Fibroblast of lung (primary cell): ENCODE measurements at regions not wholly inside any gene's neighbourhood (a gene's known extent, or its start where the extent isn't known, plus 50 kb on each side); places are given as distances from the start of the nearest gene placed in this dataset.

ENCODE experiments used
- DNase-seq, 2 donors: peaks; one replicate each; pipeline versions ENCODE4 v3.0.0 to v3.0.0-alpha.2; 2010; ENCODE audit warnings: low read depth in 2 of 2
- H2AFZ ChIP-seq: 2 replicates; pipeline ENCODE4 v1.5.1; 2012; ENCODE audit warnings: low read length, control low read depth, inconsistent platforms
- H3K27ac ChIP-seq: 2 replicates; pipeline ENCODE4 v1.5.1; 2011; ENCODE audit warnings: low read length, control low read depth; ENCODE audit not compliant: insufficient read depth
- H3K27me3 ChIP-seq: 2 replicates; pipeline ENCODE4 v1.5.1; 2011; ENCODE audit warnings: mild to moderate bottlenecking, low read length; ENCODE audit not compliant: control insufficient read depth, insufficient read depth
- H3K36me3 ChIP-seq: 2 replicates; pipeline ENCODE4 v1.5.1; 2011; ENCODE audit warnings: low read length; ENCODE audit not compliant: control insufficient read depth, insufficient read depth
- H3K4me1 ChIP-seq: 2 replicates; pipeline ENCODE4 v1.5.1; 2011; ENCODE audit warnings: low read length; ENCODE audit not compliant: control insufficient read depth, insufficient read depth; ENCODE audit errors: extremely low read depth
- H3K4me2 ChIP-seq: 2 replicates; pipeline ENCODE4 v1.5.1; 2011; ENCODE audit warnings: low read length, control low read depth; ENCODE audit not compliant: insufficient read depth; ENCODE audit errors: extremely low read depth
- H3K4me3 ChIP-seq, 4 experiments: fragments of 200-600 bp in 1 of 4; sonication (generic) in 1 of 4; replicated peaks in 1 of 4; 2 replicates each; pipeline ENCODE4 v1.5.1; 2011 to 2016; ENCODE audit warnings: low read length in 4 of 4, low read depth in 3 of 4, mild to moderate bottlenecking in 3 of 4, control low read depth in 2 of 4, inconsistent platforms in 1 of 4, mixed read lengths in 1 of 4; ENCODE audit not compliant: insufficient read depth in 1 of 4; ENCODE audit errors: control extremely low read depth in 1 of 4
- H3K79me2 ChIP-seq: 2 replicates; pipeline ENCODE4 v1.5.1; 2012; ENCODE audit warnings: mild to moderate bottlenecking, low read length, inconsistent platforms; ENCODE audit not compliant: control insufficient read depth, insufficient read depth
- H3K9ac ChIP-seq: 2 replicates; pipeline ENCODE4 v1.5.1; 2011; ENCODE audit warnings: mild to moderate bottlenecking, low read length, control low read depth; ENCODE audit not compliant: insufficient read depth
- H3K9me3 ChIP-seq: 2 replicates; pipeline ENCODE4 v1.5.1; 2012; ENCODE audit warnings: low read depth, low read length; ENCODE audit not compliant: control insufficient read depth, insufficient read depth
- H4K20me1 ChIP-seq: 2 replicates; pipeline ENCODE4 v1.5.1; 2011; ENCODE audit warnings: low read length; ENCODE audit not compliant: control insufficient read depth, insufficient read depth; ENCODE audit errors: extremely low read depth
- CTCF ChIP-seq, 2 donors: IDR thresholded peaks in 1 of 2; conservative IDR thresholded peaks in 1 of 2; 1 replicate in 1 of 2; 2 replicates in 1 of 2; pipeline ENCODE4 v1.5.1; 2011 to 2012; ENCODE audit warnings: low read length in 2 of 2, control low read depth in 1 of 2, inconsistent platforms in 1 of 2, low read depth in 1 of 2, mild to moderate bottlenecking in 1 of 2
- EZH2 ChIP-seq: IDR thresholded peaks from 2 replicates; pipeline ENCODE4 v1.5.1; 2012; ENCODE audit warnings: low read length, control low read depth, mild to moderate bottlenecking; ENCODE audit errors: missing control alignments

DNA sequence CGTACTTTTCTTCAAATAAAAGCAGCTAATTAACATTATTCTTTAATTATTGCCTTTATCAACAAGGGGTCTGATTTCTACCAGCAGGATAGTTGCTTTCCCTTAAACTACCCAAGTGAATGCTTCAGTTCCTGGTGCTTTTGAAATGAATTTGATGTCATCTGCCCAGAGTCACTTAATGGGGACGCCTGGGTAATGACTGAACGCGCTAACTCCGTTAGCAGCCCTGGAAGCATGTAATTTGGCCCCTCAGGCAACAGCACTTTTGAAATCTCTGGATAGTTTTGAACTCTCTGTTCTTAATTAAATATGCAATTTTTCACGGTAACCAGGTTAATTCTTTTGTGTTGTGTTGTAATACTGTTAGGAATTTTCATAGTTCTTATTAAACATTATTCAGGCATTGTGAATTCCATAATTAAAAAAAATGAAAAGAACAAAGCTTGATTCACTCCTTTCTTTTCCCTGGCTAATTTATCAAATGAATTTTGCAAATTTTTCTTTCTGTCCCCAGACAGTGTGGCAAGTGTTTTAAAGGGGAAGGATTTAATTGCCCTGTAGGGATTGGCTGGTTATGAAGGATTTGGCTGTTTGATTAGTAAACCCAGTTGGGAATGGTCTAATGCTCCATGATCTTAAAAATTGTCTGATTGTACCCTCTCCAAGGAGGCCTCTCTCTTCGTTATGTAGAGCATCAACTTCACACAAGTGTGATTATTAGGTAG is 137.5 kb upstream of the MYL2 start:
- H3K36me3 ChIP-seq = no peaks in the 10 kb centered on the region
- no peak for DNase-seq
- no peaks in the 10 kb centered on the region for H3K4me1 ChIP-seq
- H3K4me3 ChIP-seq = no peak overlapping the region
- H3K4me2 ChIP-seq = no peak overlapping the region
- no peaks in the 10 kb centered on the region for H3K27me3 ChIP-seq
- H3K9ac ChIP-seq = no peak overlapping the region
- H2AFZ ChIP-seq = no peak overlapping the region
- no peaks in the 10 kb centered on the region for H4K20me1 ChIP-seq
- H3K27ac ChIP-seq = no peak overlapping the region
- H3K9me3 ChIP-seq = no peaks in the 10 kb centered on the region
- TF ChIP-seq EZH2 (no peak), CTCF (conservative IDR thresholded peaks at IDR 0.05 in 1 of 2, IDR thresholded peaks at IDR 0.05 in 1 of 2; ENCODE audit: low read depth in 1 of 2, low read length in 2 of 2) (no peak)
- no peaks in the 10 kb centered on the region for H3K79me2 ChIP-seq

- Histone ChIP-seq H3K4me1 (no peaks in the 10 kb centered on the region), H3K36me3 (no peaks in the 10 kb centered on the region), H3K4me2 (no peak overlapping the region), H3K79me2 (no peaks in the 10 kb centered on the region), H4K20me1 (no peaks in the 10 kb centered on the region), H3K27ac (no peak overlapping the region), H3K4me3 (no peak overlapping the region), H3K9ac (no peak overlapping the region), H3K9me3 (no peaks in the 10 kb centered on the region), H2AFZ (no peak overlapping the region), H3K27me3 (no peaks in the 10 kb centered on the region)
- no peak for DNase-seq
- TF ChIP-seq CTCF (conservative IDR thresholded peaks at IDR 0.05 in 1 of 2, IDR thresholded peaks at IDR 0.05 in 1 of 2; ENCODE audit: low read depth in 1 of 2, low read length in 2 of 2) = no peak
- no peak for TF ChIP-seq EZH2
These were observed 136.5 kb upstream of the MYL2 start for GRCh38 chr12:111056618-111057521.

DNA sequence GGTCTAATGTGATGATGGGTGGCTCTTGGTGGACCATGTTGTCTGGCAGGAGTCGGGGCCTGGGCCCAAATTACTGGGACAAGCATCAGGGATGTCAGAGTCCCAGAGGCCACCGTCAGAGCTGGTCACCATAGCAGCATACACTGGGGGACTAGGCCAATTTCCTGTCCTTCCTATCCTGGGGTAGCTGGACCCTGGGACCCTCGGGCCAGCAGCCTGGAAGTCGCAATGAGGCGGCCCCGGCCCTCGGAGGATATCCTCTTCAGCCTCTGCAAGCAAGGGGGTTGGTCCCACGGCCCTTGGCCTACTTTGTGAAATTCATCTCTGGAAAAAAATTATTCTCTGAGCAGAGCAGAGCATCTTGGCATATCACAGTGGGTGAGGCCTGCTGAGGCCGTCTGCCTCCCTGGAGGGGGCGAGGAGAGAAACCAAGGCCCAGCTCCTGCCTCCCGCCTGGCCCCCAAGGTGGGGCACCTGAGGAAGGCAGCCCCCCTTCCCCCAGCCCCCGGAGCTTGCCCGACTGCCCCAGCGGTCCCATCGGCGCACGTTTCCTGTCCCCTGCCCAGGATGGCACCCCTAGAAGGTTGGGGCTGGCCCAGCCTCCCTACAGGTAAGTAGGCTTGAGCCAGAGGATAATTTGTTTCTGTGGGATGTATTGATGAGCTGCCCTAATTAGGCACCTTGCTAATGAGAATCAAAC is 135.0 kb upstream of the MYL2 start:
- H3K4me3 ChIP-seq = no peak overlapping the region
- no peak overlapping the region for H3K27ac ChIP-seq
- no peak overlapping the region for H2AFZ ChIP-seq
- no peak for DNase-seq
- H3K27me3 ChIP-seq = no peaks in the 10 kb centered on the region
- no peak overlapping the region for H3K9ac ChIP-seq
- H3K4me1 ChIP-seq = no peaks in the 10 kb centered on the region
- H3K9me3 ChIP-seq = no peaks in the 10 kb centered on the region
- H3K4me2 ChIP-seq = no peak overlapping the region
- no peaks in the 10 kb centered on the region for H4K20me1 ChIP-seq
- H3K36me3 ChIP-seq = no peaks in the 10 kb centered on the region
- H3K79me2 ChIP-seq = no peaks in the 10 kb centered on the region
- TF ChIP-seq EZH2 (no peak), CTCF (conservative IDR thresholded peaks at IDR 0.05 in 1 of 2, IDR thresholded peaks at IDR 0.05 in 1 of 2; ENCODE audit: low read depth in 1 of 2, low read length in 2 of 2) (no peak)
